Lung (tissue), 11 donors: ENCODE measurements at regions not wholly inside any gene's neighbourhood (a gene's known extent, or its start where the extent isn't known, plus 50 kb on each side); places are given as distances from the start of the nearest gene placed in this dataset.

Experiments used
- ATAC-seq: fragments of 200-7000 bp; cut with Tn5 transposase; one replicate; pipeline ENCODE4 v1.9.1; 2020; ENCODE audit warnings: moderate number of reproducible peaks; ENCODE audit not compliant: insufficient read depth, low FRiP score
- DNase-seq, 3 donors: peaks; one replicate each; pipeline ENCODE4 v3.0.0-alpha.2; 2013 to 2017
- H3K27ac ChIP-seq, 2 donors: one replicate each; pipeline ENCODE4 v1.5.1; 2013; ENCODE audit warnings: mild to moderate bottlenecking in 2 of 2, moderate library complexity in 2 of 2, control low read depth in 1 of 2, inconsistent platforms in 1 of 2, low read depth in 1 of 2, low read length in 1 of 2
- H3K27me3 ChIP-seq, 3 donors: one replicate each; pipeline ENCODE4 v1.5.1; 2013; ENCODE audit warnings: low read length in 2 of 3; ENCODE audit not compliant: control insufficient read depth in 3 of 3, insufficient read depth in 3 of 3
- H3K36me3 ChIP-seq, 4 donors: one replicate each; pipeline ENCODE4 v1.5.1; 2013; ENCODE audit warnings: low read length in 4 of 4, mild to moderate bottlenecking in 1 of 4, moderate library complexity in 1 of 4; ENCODE audit not compliant: control insufficient read depth in 4 of 4, insufficient read depth in 4 of 4
- H3K4me1 ChIP-seq, 5 donors: one replicate each; pipeline ENCODE4 v1.5.1; 2013; ENCODE audit warnings: low read length in 5 of 5, mild to moderate bottlenecking in 2 of 5, moderate library complexity in 1 of 5; ENCODE audit not compliant: control insufficient read depth in 5 of 5, insufficient read depth in 5 of 5
- H3K4me3 ChIP-seq: one replicate; pipeline ENCODE4 v1.5.1; 2013; ENCODE audit warnings: mild to moderate bottlenecking, control low read depth, moderate library complexity
- H3K9ac ChIP-seq, 2 donors: one replicate each; pipeline ENCODE4 v1.5.1; 2013; ENCODE audit warnings: low read length in 2 of 2, control low read depth in 1 of 2; ENCODE audit not compliant: insufficient read depth in 1 of 2
- H3K9me3 ChIP-seq, 4 donors: one replicate each; pipeline ENCODE4 v1.5.1; 2013; ENCODE audit warnings: low read length in 3 of 4, mild to moderate bottlenecking in 1 of 4, moderate library complexity in 1 of 4; ENCODE audit not compliant: control insufficient read depth in 4 of 4, insufficient read depth in 3 of 4
- CTCF ChIP-seq: IDR thresholded peaks from 2 replicates; pipeline ENCODE4 v1.5.1; 2012; ENCODE audit warnings: mild to moderate bottlenecking; ENCODE audit errors: control extremely low read depth, extremely low read depth
- WGBS, 2 donors: extraction: QIAGEN DNeasy Blood & Tissue Kit; methylation state at CpG; one replicate each; pipeline ENCODE4 v1.1.7; 2013; 5-methylcytosine and 5-hydroxymethylcytosine counted together
- donor health status: control.
- donor health status: control.
- donor health status: Bipolar disorder and iron deficiency.
- donor health status: healthy.
- donor health status: DM: yes; HTN: yes; CAD: no.

DNA sequence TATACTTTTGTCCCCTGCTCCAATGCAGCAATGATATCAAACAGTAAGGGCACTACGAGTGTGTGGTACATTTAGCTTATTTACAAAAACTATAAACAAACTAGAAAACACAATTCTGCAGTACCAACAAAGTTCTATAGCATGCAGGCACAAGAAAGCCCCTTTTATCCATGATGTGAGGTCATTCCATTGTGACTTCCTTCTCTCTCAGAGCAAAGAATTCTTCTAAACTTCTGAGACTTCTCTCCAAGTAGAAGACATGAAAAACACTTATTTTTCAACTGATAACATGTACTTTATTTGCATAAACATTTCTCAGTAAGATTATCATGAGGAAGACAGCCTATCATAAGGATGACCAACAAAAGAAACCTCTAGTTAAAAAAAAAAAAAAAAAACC, 569.8 kb downstream of the TLE1 start:
- Histone ChIP-seq H3K9ac (no peak overlapping the region), H3K27ac (no peak overlapping the region), H3K27me3 (peaks cover 0 to 3% (median 0%) of the 10 kb centered on the region in 3 donors), H3K9me3 (no peaks in the 10 kb centered on the region), H3K36me3 (no peaks in the 10 kb centered on the region), H3K4me1 (peaks cover 0 to 12% (median 0%) of the 10 kb centered on the region in 5 donors), H3K4me3 (no peak overlapping the region)
- WGBS, 2 donors = 75 to 94% methylated on average over 1 of the region's 1 CpG
- no peak for TF ChIP-seq CTCF
- no peak for DNase-seq
- no peak for ATAC-seq

- Histone ChIP-seq H3K4me1 (peaks cover 0 to 10% (median 0%) of the 10 kb centered on the region in 5 donors), H3K9ac (no peak overlapping the region), H3K4me3 (no peak overlapping the region), H3K27ac (no peak overlapping the region), H3K27me3 (peaks cover 0 to 3% (median 0%) of the 10 kb centered on the region in 3 donors), H3K36me3 (no peaks in the 10 kb centered on the region), H3K9me3 (no peaks in the 10 kb centered on the region)
- ATAC-seq (no peak), DNase-seq (no peak)
- no peak for TF ChIP-seq CTCF
- 29 to 72% methylated on average over 1 of the region's 1 CpG for WGBS, 2 donors
Measured at GRCh38 chr9:81118416-81118815, 570.9 kb downstream of the TLE1 start.

DNA sequence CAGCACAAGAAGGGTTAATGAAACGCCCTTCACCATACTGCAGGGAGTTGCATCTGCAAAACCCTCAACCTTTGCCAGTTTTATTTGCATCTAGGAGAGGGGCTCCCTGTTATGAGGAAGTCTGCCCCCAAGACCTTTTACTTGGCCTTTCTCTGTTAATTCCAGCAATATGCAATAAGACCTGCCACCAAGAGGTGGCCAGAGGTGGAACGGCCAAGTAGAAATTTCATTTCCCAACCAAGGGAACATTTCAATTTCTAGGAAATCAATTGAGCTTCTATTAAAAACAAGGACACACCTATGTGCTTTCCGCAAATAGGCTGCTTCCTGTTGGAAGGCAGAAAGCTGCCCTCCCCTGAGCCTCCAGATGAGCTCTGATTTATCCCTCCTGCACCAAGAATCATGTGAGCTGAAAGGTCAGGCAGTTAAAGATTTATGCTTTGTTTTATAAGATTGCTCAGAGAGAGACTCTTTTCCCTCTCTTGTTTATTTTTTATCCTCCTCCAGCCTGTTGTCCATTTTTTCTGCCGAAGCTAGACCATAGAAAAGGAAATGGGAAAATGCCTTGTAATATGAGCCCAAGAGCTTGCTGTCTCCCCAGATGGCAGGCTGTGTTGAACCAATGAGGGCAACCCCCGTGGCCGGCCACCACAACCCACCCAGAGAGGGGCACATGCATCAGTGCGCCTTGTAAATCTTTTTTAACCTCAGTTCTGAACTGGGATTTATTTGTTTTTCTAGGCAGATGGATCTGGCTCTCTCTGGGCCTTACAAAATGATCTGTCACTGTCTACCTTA, 572.8 kb downstream of the TLE1 start:
- Histone ChIP-seq H3K9ac (no peak overlapping the region), H3K27me3 (peaks cover 0 to 3% (median 0%) of the 10 kb centered on the region in 3 donors), H3K27ac (no peak overlapping the region), H3K9me3 (no peaks in the 10 kb centered on the region), H3K4me3 (no peak overlapping the region), H3K4me1 (peaks cover 0 to 20% (median 5%) of the 10 kb centered on the region in 5 donors), H3K36me3 (no peaks in the 10 kb centered on the region)
- DNase-seq (no peak), ATAC-seq (no peak)
- WGBS, 2 donors = 70 to 79% methylated on average over 7 of the region's 7 CpGs
- no peak for TF ChIP-seq CTCF
